Fibroblast of mammary gland (primary cell): ENCODE measurements at regions not wholly inside any gene's neighbourhood (a gene's known extent, or its start where the extent isn't known, plus 50 kb on each side); places are given as distances from the start of the nearest gene placed in this dataset.
"Not testable (repeated sequence)": the region's sequence is repeated elsewhere in the genome, so short reads cannot be mapped to it uniquely, and the experiment has no call there.

Experiments used
- DNase-seq: peaks from one replicate; pipeline ENCODE4 v3.0.0-alpha.2; 2010; ENCODE audit warnings: low read depth
- H3K4me3 ChIP-seq: 2 replicates; pipeline ENCODE4 v1.5.1; 2011; ENCODE audit warnings: low read depth, mild to moderate bottlenecking, low read length, moderate library complexity; ENCODE audit not compliant: control insufficient read depth
- CTCF ChIP-seq: conservative IDR thresholded peaks from 2 replicates; pipeline ENCODE4 v1.5.1; 2011; ENCODE audit warnings: low read depth, low read length, inconsistent platforms; ENCODE audit not compliant: control insufficient read depth, insufficient read depth

GRCh38 chr12:84134797-84135366 lies 777.7 kb downstream of the SLC6A15 start:
- peak; percentile 64 for DNase-seq
- TF ChIP-seq CTCF: no peak
- no peak overlapping the region for H3K4me3 ChIP-seq

- DNase-seq: peak; percentile 86
Measured at GRCh38 chr12:84131076-84131475, 781.5 kb downstream of the SLC6A15 start.

GRCh38 chr12:84128117-84128991 lies 784.2 kb downstream of the SLC6A15 start:
- no peak for TF ChIP-seq CTCF
- no peak for DNase-seq
- H3K4me3 ChIP-seq: no peak overlapping the region

More at GRCh38 chr12:84131076-84131475, 781.5 kb downstream of the SLC6A15 start:
- TF ChIP-seq CTCF: no peak
- no peak overlapping the region for H3K4me3 ChIP-seq

DNA sequence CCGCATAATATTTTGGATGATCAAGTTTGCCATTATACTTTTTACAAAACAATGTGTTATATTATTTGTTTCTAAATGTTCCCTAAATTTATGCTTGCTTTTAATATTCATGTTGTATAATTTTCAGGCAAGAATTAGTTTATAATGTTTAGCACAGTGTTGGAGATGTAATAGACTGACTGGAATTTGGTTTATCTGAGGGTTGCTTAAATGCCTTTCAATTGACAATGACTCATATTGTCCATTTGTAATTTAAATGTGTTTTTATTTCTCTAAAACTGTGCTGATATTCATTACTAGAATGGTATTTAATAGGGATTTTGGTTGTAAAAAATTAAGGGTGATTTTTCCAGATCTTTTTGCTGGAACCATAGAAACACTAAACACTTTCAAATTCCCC lies 788.4 kb downstream of the SLC6A15 start:
- H3K4me3 ChIP-seq: no peak overlapping the region
- no peak for TF ChIP-seq CTCF
- DNase-seq: no peak

GRCh38 chr12:84117190-84117589 lies 795.4 kb downstream of the SLC6A15 start:
- no peak overlapping the region for H3K4me3 ChIP-seq
- no peak for DNase-seq
- TF ChIP-seq CTCF: no peak

DNA sequence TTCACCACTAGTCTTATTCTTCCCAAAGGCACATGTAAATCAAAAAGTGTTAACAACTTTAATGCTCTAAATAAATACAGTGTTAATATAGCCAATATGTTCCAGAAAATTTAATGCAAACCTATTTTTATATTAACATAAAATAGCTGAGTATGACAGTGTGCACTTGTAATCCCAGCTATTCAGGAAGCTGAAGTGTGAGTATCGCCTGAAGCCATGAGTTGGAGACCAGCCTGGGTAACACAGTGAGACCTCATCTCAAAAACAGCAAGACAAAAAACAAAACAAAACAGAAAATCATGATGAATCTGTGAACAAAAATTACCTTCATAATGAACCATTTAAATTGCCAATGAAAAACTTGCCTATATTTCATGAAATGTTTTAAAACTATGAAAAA lies 798.9 kb downstream of the SLC6A15 start:
- no peak for DNase-seq
- H3K4me3 ChIP-seq: no peak overlapping the region
- TF ChIP-seq CTCF: no peak

GRCh38 chr12:84103886-84104285 lies 808.7 kb downstream of the SLC6A15 start:
- DNase-seq: peak; percentile 10

DNA sequence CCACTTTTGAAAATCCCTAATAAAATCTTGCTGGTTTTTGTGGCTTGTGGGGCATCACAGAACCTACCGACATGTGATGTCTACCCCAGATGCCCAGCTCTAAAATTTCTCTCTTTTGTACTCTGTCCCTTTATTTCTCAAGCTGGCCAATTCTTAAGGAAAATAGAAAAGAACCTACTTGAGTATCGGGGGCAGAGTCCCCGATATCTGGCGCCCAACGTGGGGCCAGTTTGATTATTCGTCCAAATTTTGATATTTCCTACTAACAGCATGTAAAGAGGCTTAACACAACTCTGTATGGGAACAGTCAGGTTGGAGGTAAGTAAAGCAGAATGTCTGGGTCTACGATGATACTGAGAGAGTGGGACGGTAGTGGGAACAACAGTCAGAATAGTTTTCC lies 810.6 kb downstream of the SLC6A15 start:
- DNase-seq, H3K4me3 ChIP-seq: not testable (repeated sequence)

More at GRCh38 chr12:84103886-84104285, 808.7 kb downstream of the SLC6A15 start:
- not testable (repeated sequence) for H3K4me3 ChIP-seq

DNA sequence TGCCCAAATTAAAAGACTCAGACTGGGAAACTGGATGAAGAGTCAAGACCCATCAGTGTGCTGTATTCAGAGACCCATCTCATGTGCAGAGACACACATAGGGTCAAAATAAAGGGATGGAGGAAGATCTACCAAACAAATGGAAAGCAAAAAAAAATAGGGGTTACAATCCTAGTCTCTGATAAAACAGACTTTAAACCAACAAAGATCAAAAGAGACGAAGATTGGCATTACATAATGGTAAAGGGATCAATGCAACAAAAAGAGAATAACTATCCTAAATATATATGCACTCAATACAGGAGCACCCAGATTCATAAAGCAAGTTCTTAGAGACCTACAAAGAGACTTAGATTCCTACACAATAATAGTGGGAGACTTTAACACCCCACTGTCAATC lies 813.0 kb downstream of the SLC6A15 start:
- not testable (repeated sequence) for DNase-seq, H3K4me3 ChIP-seq
